GM19099 (cell line): ENCODE measurements at regions not wholly inside any gene's neighbourhood (a gene's known extent, or its start where the extent isn't known, plus 50 kb on each side); places are given as distances from the start of the nearest gene placed in this dataset.

Source experiments
- POLR2A ChIP-seq: IDR thresholded peaks from 3 replicates; pipeline ENCODE4 v1.6.1; 2011; ENCODE audit warnings: low read depth; ENCODE audit not compliant: insufficient read length; ENCODE audit errors: extremely low read depth

DNA sequence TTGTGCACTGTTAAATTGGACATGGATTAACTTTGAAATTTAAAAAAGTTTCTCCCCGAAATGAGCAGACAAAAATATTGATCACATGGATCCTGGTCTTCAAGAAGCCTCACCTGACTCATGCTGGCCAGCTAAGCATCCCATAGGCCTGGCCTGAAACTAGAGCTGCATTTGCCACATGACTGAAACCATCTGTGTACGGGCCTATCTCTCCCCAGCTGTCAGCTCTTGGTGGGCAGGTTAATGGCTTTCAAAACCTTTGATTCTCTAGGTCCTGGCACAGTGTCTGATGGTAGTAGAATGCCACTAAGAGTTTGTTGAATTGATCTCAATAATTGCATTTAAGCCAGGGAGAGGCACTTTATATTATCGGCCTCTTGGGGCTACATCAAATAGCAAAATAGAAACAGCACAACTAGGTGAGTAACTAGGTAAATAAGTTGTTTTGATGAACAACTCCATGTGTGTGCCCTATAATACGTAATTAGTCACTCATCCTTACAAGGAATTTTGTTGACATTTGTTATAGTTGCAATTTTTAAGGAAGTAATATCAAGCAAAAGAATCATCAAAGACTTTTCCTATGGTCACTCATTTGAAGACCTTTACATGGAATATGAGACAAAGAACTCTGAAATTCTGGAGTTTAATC is 251.1 kb downstream of the SP3 start:
- TF ChIP-seq POLR2A: no peak

DNA sequence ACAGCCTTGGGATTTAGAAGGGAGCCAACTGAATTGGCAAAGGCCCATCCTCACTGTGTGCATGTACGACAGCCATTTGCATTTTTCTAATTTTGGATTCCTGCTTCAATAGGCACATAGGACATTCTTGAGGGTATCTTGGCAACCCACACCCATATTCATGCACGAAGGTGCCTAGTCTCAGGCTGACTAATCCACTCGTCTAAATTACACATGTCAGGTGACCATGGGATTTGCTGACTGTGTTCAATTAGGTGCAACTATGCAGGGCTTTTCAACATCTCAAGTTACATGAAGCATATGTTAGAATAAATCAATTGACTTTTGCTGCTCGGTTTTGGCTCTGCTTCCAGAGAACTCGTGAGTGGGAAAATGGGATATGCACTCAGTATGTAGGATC is 249.7 kb downstream of the SP3 start:
- TF ChIP-seq POLR2A: no peak

DNA sequence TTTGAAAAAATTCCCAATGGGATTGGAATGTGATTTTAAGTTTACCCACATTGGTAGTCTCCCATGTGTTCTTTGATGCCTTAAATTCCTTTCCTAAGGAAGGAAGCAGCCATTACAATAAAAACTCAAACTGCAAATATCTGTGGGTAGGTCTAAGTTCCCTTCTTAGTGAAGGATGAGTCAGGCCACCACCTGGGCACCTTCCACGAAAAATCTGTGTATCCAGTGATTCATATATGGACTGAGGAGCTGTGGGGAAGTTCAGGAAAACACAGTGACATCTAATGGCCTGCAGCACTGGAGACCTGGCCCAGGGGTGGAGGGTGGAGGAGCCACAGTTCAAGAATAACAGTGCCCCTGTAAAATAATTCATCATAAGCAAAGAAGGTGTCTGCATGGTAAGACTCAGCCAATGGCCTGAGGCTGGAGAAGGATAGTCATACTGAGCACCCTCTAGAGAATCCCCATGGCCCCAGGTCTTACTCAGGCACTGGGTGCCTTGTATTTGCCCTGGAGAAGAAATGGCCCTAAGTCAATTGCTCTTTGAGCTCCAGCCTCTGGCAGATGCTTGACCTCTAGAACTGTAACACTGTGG is 248.6 kb downstream of the SP3 start:
- TF ChIP-seq POLR2A: no peak

DNA sequence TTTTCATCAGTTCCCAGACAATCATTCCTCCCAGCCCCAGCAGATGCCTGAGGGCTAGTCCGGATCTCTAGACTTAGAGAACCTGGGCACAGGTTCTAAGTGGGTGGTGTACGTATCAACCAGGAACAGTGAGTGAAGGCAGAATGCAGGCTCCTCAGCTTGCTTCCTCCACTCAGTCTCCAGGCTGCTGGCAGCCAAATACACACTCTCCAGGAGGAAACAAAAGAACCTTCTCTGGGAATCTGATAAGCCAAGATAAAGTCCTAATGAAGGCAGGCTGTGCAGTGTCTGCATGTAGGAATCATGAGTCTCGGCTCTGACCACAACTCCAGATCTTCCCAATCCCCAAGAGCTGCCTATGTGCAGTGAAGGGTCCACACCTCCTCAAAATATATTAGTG is 245.7 kb downstream of the SP3 start:
- TF ChIP-seq POLR2A: no peak

DNA sequence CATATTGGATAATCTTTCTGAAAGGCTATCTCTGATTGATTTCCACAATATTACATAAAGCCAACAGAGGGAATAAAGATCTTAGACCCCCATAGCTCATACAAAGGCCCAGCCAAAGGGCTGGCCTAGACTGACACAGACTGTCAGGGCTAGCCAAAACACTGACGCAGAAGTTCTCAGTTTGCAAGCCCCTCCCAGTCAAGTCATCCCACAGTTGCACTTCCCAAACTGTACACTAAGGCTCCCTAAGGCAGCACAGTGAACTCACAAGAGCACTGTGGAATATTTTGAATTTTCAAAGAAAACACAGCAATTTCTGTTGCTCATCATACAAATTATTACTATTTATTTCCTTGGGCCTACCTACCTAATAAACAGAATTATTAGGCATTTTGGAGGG is 244.9 kb downstream of the SP3 start:
- TF ChIP-seq POLR2A: no peak

DNA sequence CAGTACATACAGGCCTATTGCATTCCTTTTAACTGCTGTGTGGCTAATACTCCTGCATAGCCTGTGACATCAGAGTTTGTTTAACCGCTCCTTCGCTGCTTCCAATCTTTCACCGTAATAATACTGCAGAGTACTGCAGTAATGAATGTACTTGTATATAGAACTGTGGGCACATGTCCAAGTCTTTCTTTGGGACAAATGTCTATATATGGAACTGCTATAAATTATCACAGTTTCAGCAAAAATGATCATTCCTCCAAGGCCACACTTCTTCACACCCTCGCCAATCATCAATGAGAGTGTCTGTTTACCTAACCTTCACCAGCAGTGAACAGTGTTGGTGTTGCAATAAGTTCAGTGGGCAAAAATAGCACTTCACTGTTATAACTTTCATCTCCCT is 230.4 kb downstream of the SP3 start:
- no peak for TF ChIP-seq POLR2A

DNA sequence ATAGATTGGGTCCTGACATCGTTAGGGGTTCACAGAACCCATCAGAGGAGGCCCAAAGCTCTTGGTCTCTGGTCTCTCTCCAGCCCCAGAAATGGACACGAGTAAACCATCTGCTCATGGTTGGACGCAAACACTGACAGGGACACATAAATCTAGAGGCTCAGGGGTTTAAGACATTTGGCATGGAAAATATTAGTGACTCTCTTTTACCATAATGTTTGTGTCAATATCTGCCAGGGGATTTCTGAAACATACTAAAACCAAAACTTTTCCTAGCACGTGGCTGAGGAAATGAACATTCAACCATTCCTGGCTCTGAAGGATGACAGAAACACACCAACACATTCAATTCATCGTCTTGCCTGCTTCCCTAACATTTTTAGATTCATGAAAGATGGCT is 226.2 kb downstream of the SP3 start:
- TF ChIP-seq POLR2A: no peak

DNA sequence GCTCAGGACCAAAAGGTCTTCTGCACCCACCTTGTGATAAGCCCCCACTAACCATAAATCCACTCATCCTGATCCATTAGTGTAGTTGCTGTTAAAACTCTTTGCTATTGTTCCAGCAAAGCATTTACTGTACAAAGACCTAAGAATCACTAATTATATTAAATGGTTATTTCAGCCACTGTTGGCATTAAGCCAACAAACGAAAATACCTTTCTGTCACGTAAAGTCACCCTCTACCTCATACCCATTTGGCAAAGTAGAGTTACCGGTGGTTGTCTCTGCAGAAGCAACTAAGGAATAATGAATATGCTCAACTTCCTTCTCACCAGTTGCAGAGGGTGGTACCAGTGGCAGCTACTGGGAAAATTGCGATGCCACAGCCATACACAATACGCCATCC is 224.5 kb downstream of the SP3 start:
- no peak for TF ChIP-seq POLR2A

DNA sequence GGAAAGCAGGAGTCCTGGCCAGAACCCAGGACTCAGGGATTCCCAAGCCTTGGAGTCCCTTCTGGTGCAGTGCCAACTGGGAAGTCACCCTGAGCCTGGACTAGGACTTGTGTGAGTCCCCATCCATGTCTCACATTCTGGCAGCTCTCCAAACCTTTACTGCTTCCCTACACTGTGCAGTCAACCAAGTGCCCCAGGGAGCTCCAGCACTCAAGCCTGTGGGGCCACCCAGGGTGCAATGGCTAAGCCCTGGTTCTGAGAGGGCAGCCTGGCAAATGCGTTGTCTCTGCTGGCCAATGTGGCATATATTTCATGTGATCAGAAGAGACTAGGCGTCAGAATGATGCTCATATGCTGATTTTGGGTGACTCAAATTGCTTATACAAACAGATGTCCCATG is 223.4 kb downstream of the SP3 start:
- no peak for TF ChIP-seq POLR2A

DNA sequence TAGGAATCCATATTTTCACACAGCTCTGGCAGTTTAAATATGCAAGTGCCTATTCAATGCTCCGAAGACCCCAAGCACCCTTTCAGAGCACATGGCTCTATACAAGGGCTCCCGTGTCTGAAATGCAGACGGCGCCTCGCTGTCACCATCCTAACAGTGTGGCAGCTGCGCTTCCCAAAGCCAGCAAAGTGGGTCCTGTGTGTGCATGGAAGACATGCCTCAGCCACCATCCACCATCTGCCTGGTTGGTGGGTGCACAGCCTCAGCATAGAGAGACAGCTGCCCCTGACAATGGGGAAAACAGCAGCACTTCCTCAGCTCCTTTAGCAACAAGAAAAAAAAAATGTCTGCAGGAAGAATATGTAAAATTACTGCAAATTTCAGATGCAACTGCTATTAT is 218.1 kb downstream of the SP3 start:
- TF ChIP-seq POLR2A: no peak

DNA sequence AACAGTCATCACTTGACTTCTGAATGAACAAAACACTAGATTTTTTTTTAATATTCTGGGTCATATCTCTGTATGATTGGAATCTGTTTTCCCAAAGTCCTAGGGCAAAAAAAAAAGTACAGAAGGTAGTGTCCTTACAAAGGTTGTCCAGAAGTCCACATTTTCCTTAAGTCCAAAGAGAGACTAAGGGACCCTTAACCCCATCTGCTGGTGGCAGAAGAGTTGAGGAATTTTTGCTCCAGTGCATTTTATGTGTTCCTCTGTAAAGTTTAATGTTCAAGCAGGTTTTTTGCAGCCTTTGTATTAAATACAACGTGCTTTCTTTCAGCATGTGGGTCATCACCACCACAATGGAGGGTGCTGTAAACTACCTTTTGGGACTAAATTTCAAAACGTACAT is 215.9 kb downstream of the SP3 start:
- TF ChIP-seq POLR2A: no peak

DNA sequence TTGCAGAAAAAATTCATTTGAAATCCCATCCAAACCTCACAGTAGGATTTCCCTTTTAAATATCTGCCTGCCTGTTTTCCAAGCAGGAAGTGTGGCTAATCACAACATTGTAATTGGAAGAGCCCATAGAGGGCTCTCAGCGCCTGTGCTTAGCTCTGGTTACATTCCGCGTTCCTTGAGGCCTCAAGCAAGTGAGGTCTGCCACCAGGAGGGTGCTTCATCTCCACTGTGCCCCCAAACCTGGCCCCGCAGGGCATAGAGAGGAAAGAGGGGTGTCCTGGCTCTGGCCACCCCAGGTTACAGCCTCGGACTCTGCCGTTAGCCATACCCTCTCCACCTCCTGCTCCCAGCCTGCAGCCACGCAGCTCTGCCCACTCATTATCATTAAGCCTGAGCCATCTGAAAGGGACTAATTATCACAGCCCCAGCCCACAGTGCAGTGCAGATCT is 214.8 kb downstream of the SP3 start:
- TF ChIP-seq POLR2A: no peak

DNA sequence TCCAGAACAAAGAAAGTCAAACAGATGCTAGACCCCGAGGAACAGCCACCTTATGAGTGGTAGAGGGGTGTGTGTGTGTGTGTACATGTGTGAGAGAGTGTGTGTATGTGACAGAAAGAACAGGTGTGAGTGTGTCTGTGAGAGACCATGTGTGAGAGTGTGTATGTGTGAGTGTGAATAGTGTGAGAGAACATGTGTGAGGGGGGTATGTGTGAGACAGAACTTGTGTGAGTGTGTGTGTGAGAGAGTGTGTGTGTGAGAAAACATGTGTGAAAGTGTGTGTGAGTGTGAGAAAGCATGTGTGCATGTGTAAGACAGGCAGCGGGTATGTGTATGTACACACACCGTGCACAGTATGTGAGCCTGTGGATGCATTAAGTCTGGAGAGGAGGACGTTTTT is 214.3 kb downstream of the SP3 start:
- TF ChIP-seq POLR2A: no peak

DNA sequence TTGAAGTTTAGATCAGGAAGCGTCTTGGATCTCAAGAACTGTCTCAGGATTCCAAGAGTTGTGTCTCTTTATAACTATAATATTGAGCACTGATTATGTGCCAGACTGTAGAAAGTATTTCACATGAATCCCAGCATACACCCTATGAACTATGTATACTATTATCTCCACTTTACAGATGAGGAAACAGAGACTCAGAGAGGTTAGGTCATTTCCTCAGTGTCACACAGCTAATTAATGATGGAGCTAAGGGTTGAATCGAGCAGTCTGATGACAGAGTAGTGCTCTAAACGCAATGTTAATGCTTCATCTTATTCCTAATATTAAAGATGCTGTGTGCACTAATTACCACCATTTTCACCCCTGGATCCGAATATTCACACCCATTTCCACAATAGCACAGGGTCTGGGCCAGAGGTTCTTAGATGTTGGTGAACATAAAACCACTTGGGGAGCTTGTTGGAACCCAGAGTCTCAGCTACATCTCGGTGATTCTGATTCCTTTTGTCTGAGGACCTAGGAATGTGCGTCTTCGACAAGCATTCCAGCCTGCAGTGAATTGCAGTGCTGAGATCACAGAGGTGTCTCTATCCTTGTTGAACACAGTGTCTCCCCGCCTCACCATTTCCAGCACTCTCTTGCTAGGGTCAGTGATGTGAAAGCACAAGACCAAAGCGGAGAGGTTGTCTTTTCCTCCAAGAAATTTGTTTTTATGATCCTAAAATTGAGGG is 213.8 kb downstream of the SP3 start:
- no peak for TF ChIP-seq POLR2A

DNA sequence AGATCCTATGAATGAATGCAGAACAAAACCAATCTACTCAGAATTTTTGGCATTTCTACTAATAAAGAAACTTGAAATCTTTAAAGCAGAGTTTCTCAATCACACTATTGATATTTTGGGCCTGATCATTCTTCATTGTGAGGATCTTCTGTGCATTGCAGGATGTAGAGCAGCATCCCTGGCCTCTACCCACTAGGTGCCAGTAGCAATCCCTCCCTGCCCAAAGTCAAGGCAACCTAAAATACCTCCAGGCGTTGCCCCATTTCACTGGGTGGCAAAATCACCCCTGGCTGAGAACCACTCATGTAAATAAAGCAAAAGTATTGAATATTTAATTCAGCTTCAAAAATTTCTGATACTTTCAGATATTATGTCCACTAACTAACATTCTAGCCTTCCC is 213.0 kb downstream of the SP3 start:
- TF ChIP-seq POLR2A: no peak

DNA sequence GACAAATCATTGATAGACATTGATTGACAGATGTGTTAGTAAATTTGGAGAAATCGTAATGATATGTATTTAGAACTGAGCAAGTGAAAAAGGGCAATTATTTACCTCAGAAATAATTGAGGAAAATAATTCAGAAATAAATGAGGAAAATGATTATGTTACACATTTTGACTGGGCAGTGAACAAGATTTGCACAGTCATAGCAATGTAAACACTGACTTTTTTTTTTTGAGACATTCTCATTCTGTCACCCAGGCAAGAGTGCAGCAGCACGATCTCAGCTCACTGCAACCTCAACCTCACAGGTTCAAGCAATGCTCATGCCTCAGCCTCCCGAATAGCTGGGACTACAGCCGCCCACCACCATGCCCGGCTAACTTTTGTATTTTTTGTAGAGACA is 211.7 kb downstream of the SP3 start:
- no peak for TF ChIP-seq POLR2A
